ENCODE measurements at regions not wholly inside any gene's neighbourhood (a gene's known extent, or its start where the extent isn't known, plus 50 kb on each side); places are given as distances from the start of the nearest gene placed in this dataset.

DNA sequence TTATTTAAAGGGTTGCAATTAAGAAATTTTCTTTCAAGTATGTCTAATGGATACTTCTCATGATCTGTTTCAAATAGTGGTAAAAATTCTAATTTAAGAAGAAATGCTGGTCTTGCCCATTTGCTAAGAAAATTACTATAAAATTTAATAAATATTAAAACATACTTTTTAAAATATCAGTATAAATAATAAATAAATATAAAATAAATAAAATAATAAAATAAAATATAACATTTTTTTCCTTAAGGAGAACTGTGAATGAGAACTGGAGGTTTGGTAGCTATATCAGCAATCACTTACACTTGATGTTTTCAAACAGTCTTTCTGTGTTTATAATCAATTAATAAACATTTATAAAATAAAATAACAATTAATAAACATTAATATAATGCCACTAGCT, 266.1 kb downstream of the HGF start:
- Histone ChIP-seq H3K9me3 (no peaks in the 10 kb centered on the region), H3K4me1 (no peaks in the 10 kb centered on the region), H3K27ac (no peak overlapping the region), H3K27me3 (no peaks in the 10 kb centered on the region), H3K9ac (ENCODE audit: low read depth in 2 of 2, low read length in 2 of 2) (no peak overlapping the region), H3K4me3 (no peak overlapping the region), H3K36me3 (no peaks in the 10 kb centered on the region)
- intact Hi-C loops (cut with DNase I): loop anchor here (5.0 kb wide), 1 partner anchor 514 kb away; no protein-coding TSS in a partner anchor
- TF ChIP-seq, protein P1, sequence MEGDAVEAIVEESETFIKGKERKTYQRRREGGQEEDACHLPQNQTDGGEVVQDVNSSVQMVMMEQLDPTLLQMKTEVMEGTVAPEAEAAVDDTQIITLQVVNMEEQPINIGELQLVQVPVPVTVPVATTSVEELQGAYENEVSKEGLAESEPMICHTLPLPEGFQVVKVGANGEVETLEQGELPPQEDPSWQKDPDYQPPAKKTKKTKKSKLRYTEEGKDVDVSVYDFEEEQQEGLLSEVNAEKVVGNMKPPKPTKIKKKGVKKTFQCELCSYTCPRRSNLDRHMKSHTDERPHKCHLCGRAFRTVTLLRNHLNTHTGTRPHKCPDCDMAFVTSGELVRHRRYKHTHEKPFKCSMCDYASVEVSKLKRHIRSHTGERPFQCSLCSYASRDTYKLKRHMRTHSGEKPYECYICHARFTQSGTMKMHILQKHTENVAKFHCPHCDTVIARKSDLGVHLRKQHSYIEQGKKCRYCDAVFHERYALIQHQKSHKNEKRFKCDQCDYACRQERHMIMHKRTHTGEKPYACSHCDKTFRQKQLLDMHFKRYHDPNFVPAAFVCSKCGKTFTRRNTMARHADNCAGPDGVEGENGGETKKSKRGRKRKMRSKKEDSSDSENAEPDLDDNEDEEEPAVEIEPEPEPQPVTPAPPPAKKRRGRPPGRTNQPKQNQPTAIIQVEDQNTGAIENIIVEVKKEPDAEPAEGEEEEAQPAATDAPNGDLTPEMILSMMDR (IDR thresholded peaks at IDR 0.05): no peak
- no peak for DNase-seq

DNA sequence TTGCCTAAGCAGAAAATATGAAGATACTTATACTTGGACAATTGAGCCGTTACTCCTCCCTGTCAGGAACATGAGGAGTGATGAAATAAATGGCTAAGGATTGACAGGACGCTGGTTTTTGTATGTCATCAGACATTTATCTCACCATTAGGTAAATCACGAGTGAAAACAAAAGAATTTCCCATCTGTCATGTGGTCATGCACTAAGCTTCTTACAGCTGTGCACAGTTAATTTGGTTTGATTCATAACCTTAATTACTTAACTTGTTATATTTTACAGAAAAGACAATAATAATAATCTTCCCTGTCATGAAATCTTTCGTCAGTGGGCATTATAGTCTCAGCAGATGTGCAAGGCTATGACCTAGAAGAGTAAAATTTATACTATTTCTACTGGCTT, 266.5 kb downstream of the HGF start:
- intact Hi-C loops (cut with DNase I): loop anchor here (5.0 kb wide), 1 partner anchor 514 kb away; no protein-coding TSS in a partner anchor
- TF ChIP-seq, protein P1 (IDR thresholded peaks at IDR 0.05): no peak
- H3K4me1 ChIP-seq: no peaks in the 10 kb centered on the region
- no peaks in the 10 kb centered on the region for H3K27me3 ChIP-seq
- no peak overlapping the region for H3K27ac ChIP-seq
- DNase-seq: no peak
- H3K9ac ChIP-seq (ENCODE audit: low read depth in 2 of 2, low read length in 2 of 2): no peak overlapping the region
- no peaks in the 10 kb centered on the region for H3K9me3 ChIP-seq
- no peak overlapping the region for H3K4me3 ChIP-seq
- no peaks in the 10 kb centered on the region for H3K36me3 ChIP-seq

DNA sequence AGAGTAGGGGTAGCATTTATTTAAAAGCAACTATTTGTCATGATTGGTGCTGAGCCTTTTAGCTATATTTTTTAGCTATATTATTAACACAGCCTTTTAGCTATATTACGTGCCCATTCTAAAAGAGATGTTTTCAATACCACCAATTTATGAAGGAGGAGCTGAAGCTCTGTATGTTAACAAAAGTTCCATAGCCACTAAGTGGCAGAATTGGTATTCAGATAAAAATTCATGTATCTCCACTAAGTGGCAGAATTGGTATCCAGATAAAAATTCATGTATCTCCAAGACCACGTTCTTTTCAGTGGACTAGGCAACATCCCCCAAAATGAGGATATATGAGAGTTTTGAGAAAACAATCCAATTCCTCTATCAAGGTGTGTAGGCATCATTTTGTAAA, 268.6 kb downstream of the HGF start:
- intact Hi-C loops (cut with DNase I): loop anchor here (5.0 kb wide), 1 partner anchor 516 kb away; no protein-coding TSS in a partner anchor
- no peak for DNase-seq
- Histone ChIP-seq H3K9ac (ENCODE audit: low read depth in 2 of 2, low read length in 2 of 2) (no peak overlapping the region), H3K4me1 (no peaks in the 10 kb centered on the region), H3K4me3 (no peak overlapping the region), H3K9me3 (no peaks in the 10 kb centered on the region), H3K27me3 (no peaks in the 10 kb centered on the region), H3K27ac (no peak overlapping the region), H3K36me3 (no peaks in the 10 kb centered on the region)
- TF ChIP-seq, protein P1 (IDR thresholded peaks at IDR 0.05): no peak

DNA sequence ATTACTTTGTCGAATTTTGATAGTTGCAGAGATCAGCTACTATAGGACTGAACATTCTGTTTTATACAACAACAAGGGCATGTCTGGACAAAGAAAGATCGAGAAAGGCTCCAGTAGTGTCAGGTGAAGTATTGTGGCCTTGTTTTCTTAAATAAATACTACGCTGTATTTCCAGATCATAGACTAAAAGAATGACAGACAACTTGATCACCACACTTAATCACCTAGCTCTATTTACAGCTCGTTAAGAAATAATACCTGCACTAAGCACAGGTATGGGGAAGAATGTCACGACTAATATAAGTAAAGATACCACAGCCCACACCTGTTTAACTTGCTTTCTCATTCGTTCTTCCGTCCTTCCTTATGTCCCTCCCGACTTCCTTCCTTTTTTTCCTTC, 269.2 kb downstream of the HGF start:
- Histone ChIP-seq H3K4me3 (no peak overlapping the region), H3K9ac (ENCODE audit: low read depth in 2 of 2, low read length in 2 of 2) (no peak overlapping the region), H3K36me3 (no peaks in the 10 kb centered on the region), H3K27ac (no peak overlapping the region), H3K9me3 (no peaks in the 10 kb centered on the region), H3K27me3 (no peaks in the 10 kb centered on the region), H3K4me1 (no peaks in the 10 kb centered on the region)
- no peak for DNase-seq
- TF ChIP-seq, protein P1 (IDR thresholded peaks at IDR 0.05): no peak
- intact Hi-C loops (cut with DNase I): loop anchor here (5.0 kb wide), 1 partner anchor 517 kb away; no protein-coding TSS in a partner anchor

DNA sequence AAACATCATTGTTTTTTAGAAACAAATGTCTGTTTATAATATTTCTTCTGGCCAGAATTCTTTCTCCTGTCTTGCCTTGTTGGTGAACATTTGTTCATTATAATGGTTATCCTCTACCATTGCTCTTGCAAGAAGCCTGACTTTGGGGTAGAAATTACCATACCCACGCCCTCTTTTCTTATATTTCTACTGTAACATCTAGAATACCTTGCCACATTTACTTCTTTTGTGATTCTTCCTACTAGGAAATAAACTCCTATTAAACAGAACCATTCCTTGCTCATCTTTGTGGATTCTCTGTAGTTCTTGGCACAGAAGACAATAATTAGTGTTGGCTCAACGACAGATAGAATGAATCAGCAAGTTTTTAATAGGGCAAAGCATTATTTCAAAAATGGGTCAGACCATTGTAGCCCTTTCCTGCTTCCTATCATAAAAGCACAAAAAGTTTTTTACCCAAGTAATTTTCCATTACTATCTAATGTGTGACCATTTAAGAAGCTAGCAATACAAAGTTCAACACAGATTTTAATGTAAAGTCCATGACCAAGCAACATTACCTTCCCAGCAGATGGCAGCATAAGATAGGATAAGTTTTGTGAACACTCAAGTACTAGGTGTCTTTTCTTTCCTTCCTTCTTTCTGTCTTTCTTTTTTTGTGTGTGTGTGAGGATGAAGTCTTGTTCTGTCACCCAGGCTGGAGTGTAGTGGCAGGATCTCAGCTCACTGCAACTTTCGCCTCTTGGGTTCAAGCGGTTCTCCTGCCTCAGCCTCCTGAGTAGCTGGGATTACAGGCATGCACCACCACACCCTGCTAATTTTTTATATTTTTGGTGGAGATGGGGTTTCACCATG, 270.4 kb downstream of the HGF start:
- Histone ChIP-seq H3K27me3 (no peaks in the 10 kb centered on the region), H3K9ac (ENCODE audit: low read depth in 2 of 2, low read length in 2 of 2) (no peak overlapping the region), H3K36me3 (no peaks in the 10 kb centered on the region), H3K9me3 (no peaks in the 10 kb centered on the region), H3K4me1 (no peaks in the 10 kb centered on the region), H3K27ac (no peak overlapping the region), H3K4me3 (no peak overlapping the region)
- TF ChIP-seq, protein P1 (IDR thresholded peaks at IDR 0.05): peak; percentile 57
- intact Hi-C loops (cut with DNase I): loop anchor here (5.0 kb wide), 2 partner anchors 458 to 518 kb away; no protein-coding TSS in a partner anchor
- no peak for DNase-seq
